Stimulated activated CD8-positive, alpha-beta memory T cell treated with anti-CD3 and anti-CD28 coated beads, Interleukin-4, amount 100 ng/mL, for 48 hours (primary cell): ENCODE measurements at regions not wholly inside any gene's neighbourhood (a gene's known extent, or its start where the extent isn't known, plus 50 kb on each side); places are given as distances from the start of the nearest gene placed in this dataset.
A peak's percentile ranks its signal among the peaks of the same experiment; 100 is the strongest.

Experiments
- DNase-seq: peaks from one replicate; pipeline ENCODE4 v3.0.0-alpha.2; 2020

GRCh38 chr9:86756576-86757381 is 190.5 kb downstream of the GAS1 start:
- DNase-seq = no peak

GRCh38 chr9:86755561-86755941 is 191.8 kb downstream of the GAS1 start:
- no peak for DNase-seq

- no peak for DNase-seq
Observed at GRCh38 chr9:86754581-86755560, 192.4 kb downstream of the GAS1 start.

- DNase-seq = no peak
Observed at GRCh38 chr9:86753836-86754235, 193.5 kb downstream of the GAS1 start.

GRCh38 chr9:86752733-86753132 is 194.6 kb downstream of the GAS1 start:
- no peak for DNase-seq

- DNase-seq = no peak
Observed at GRCh38 chr9:86751956-86752355, 195.3 kb downstream of the GAS1 start.

- DNase-seq = no peak
Observed at GRCh38 chr9:86751207-86751606, 196.1 kb downstream of the GAS1 start.

GRCh38 chr9:86749894-86750255 is 197.4 kb downstream of the GAS1 start:
- DNase-seq = no peak

GRCh38 chr9:86749161-86749893 is 198.0 kb downstream of the GAS1 start:
- no peak for DNase-seq

GRCh38 chr9:86747711-86748110 is 199.6 kb downstream of the GAS1 start:
- DNase-seq = no peak

GRCh38 chr9:86741311-86742208 is 205.7 kb downstream of the GAS1 start:
- no peak for DNase-seq

GRCh38 chr9:86735772-86736458 is 211.4 kb downstream of the GAS1 start:
- DNase-seq = no peak

GRCh38 chr9:86734771-86735170 is 212.5 kb downstream of the GAS1 start:
- no peak for DNase-seq

GRCh38 chr9:86733929-86734328 is 213.4 kb downstream of the GAS1 start:
- DNase-seq = no peak

- DNase-seq = no peak
Observed at GRCh38 chr9:86732514-86733171, 214.7 kb downstream of the GAS1 start.

GRCh38 chr9:86731511-86732063 is 215.7 kb downstream of the GAS1 start:
- DNase-seq = no peak

- no peak for DNase-seq
Observed at GRCh38 chr9:86730163-86730928, 217.0 kb downstream of the GAS1 start.

GRCh38 chr9:86724529-86724928 is 222.8 kb downstream of the GAS1 start:
- DNase-seq = no peak

GRCh38 chr9:86723346-86723745 is 224.0 kb downstream of the GAS1 start:
- DNase-seq = peak; percentile 27

GRCh38 chr9:86722706-86723075 is 224.6 kb downstream of the GAS1 start:
- DNase-seq = no peak
